ENCODE measurements at regions not wholly inside any gene's neighbourhood (a gene's known extent, or its start where the extent isn't known, plus 50 kb on each side); places are given as distances from the start of the nearest gene placed in this dataset.
"Not testable (repeated sequence)": the region's sequence is repeated elsewhere in the genome, so short reads cannot be mapped to it uniquely, and the experiment has no call there.

DNA sequence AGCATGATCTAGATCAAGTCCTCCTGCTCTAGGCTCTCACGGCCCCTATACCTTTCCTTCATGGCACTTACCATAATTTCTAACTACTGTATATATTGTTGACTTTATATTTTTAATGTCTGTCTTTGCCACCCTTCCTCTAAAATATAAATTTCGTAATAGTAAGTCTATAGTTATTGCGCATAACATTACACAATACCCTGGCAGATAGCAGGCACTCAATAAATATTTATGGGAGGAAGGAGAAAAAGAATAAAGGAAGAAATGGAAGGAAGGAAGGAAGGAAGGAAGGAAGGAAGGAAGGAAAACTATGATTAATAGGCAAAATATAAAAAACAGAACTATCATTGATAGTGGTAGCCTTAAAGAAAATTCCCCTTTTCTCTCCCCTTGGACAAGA is 190.3 kb upstream of the LMCD1 start:
- Histone ChIP-seq H2BK5ac (ENCODE audit: low read depth, low read length, poor library complexity) (no peak overlapping the region), H3K79me2 (ENCODE audit: control insufficient read depth, insufficient read depth, low read length, poor library complexity) (no peaks in the 10 kb centered on the region), H3K36me3 (ENCODE audit: control insufficient read depth in 1 of 2, insufficient read depth in 2 of 2, low read length in 2 of 2) (no peaks in the 10 kb centered on the region), H2AFZ (ENCODE audit: insufficient read depth, low read length, poor library complexity) (no peak overlapping the region), H3K14ac (ENCODE audit: low read length) (no peak overlapping the region), H3K4me1 (ENCODE audit: control insufficient read depth in 1 of 2, insufficient read depth in 2 of 2, low read length in 2 of 2) (no peaks in the 10 kb centered on the region), H2BK120ac (ENCODE audit: insufficient read depth, low read length, poor library complexity) (no peak overlapping the region), H3K79me1 (ENCODE audit: low read length) (no peaks in the 10 kb centered on the region), H3K23ac (ENCODE audit: low read length) (no peak overlapping the region), H3K4me3 (ENCODE audit: low read depth, low read length) (no peak overlapping the region), H3K9me3 (ENCODE audit: insufficient read depth, low read depth, low read length) (no peaks in the 10 kb centered on the region), H3K18ac (ENCODE audit: low read length) (no peak overlapping the region), H4K8ac (ENCODE audit: low read depth, low read length) (no peak overlapping the region), H3K27ac (ENCODE audit: low read depth, low read length) (no peak overlapping the region), H3K4ac (ENCODE audit: low read depth, low read length) (no peak overlapping the region), H4K12ac (ENCODE audit: low read depth, low read length) (no peak overlapping the region), H3K4me2 (ENCODE audit: low read length) (no peak overlapping the region), H2AK5ac (ENCODE audit: low read length) (no peak overlapping the region), H4K91ac (ENCODE audit: low read depth, low read length) (no peak overlapping the region), H3K27me3 (ENCODE audit: insufficient read depth, low read length) (no peaks in the 10 kb centered on the region), H3K9ac (ENCODE audit: low read length) (no peak overlapping the region), H2BK12ac (ENCODE audit: low read length) (no peak overlapping the region)
- WGBS (ENCODE audit: extremely low coverage, insufficient coverage, insufficient read length) = no CpG with 5 or more reads among the region's 3 CpGs
- no peak for DNase-seq

DNA sequence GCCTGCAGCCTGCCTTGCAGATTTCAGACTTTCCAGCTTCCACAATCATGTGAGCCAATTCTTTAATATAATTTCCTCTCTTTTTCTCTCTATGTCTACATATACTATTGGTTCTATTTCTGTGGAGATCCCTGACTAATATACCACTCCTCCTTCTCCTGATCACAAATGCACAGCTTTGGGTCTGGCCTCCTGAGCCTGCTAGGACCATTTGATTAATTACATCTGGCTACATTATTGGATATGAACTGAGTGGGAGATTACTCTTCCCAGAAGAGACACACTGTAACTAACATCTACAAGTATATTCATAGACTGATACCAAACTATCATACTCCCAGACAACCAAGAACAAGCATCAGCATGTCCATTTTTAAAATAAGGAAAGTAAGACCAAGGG is 188.9 kb upstream of the LMCD1 start:
- H2BK120ac ChIP-seq (ENCODE audit: insufficient read depth, low read length, poor library complexity) = no peak overlapping the region
- no peak for DNase-seq
- no peaks in the 10 kb centered on the region for H3K79me1 ChIP-seq (ENCODE audit: low read length)
- H4K12ac ChIP-seq (ENCODE audit: low read depth, low read length) = no peak overlapping the region
- H2BK5ac ChIP-seq (ENCODE audit: low read depth, low read length, poor library complexity) = no peak overlapping the region
- H3K9ac ChIP-seq (ENCODE audit: low read length) = no peak overlapping the region
- H2AFZ ChIP-seq (ENCODE audit: insufficient read depth, low read length, poor library complexity) = no peak overlapping the region
- H4K8ac ChIP-seq (ENCODE audit: low read depth, low read length) = no peak overlapping the region
- H3K14ac ChIP-seq (ENCODE audit: low read length) = no peak overlapping the region
- H3K18ac ChIP-seq (ENCODE audit: low read length) = no peak overlapping the region
- H2AK5ac ChIP-seq (ENCODE audit: low read length) = no peak overlapping the region
- H3K9me3 ChIP-seq (ENCODE audit: insufficient read depth, low read depth, low read length) = no peaks in the 10 kb centered on the region
- no peaks in the 10 kb centered on the region for H3K4me1 ChIP-seq (ENCODE audit: control insufficient read depth in 1 of 2, insufficient read depth in 2 of 2, low read length in 2 of 2)
- H3K4me3 ChIP-seq (ENCODE audit: low read depth, low read length) = no peak overlapping the region
- no peak overlapping the region for H3K23ac ChIP-seq (ENCODE audit: low read length)
- no peak overlapping the region for H3K4me2 ChIP-seq (ENCODE audit: low read length)
- H3K36me3 ChIP-seq (ENCODE audit: control insufficient read depth in 1 of 2, insufficient read depth in 2 of 2, low read length in 2 of 2) = no peaks in the 10 kb centered on the region
- H4K91ac ChIP-seq (ENCODE audit: low read depth, low read length) = no peak overlapping the region
- no peaks in the 10 kb centered on the region for H3K79me2 ChIP-seq (ENCODE audit: control insufficient read depth, insufficient read depth, low read length, poor library complexity)
- H3K27me3 ChIP-seq (ENCODE audit: insufficient read depth, low read length) = no peaks in the 10 kb centered on the region
- H3K27ac ChIP-seq (ENCODE audit: low read depth, low read length) = no peak overlapping the region
- no peak overlapping the region for H2BK12ac ChIP-seq (ENCODE audit: low read length)
- no peak overlapping the region for H3K4ac ChIP-seq (ENCODE audit: low read depth, low read length)

- H4K91ac ChIP-seq (ENCODE audit: low read depth, low read length) = no peak overlapping the region
- H3K36me3 ChIP-seq (ENCODE audit: control insufficient read depth in 1 of 2, insufficient read depth in 2 of 2, low read length in 2 of 2) = no peaks in the 10 kb centered on the region
- H2BK120ac ChIP-seq (ENCODE audit: insufficient read depth, low read length, poor library complexity) = no peak overlapping the region
- no peaks in the 10 kb centered on the region for H3K79me2 ChIP-seq (ENCODE audit: control insufficient read depth, insufficient read depth, low read length, poor library complexity)
- H3K9me3 ChIP-seq (ENCODE audit: insufficient read depth, low read depth, low read length) = no peaks in the 10 kb centered on the region
- H2BK5ac ChIP-seq (ENCODE audit: low read depth, low read length, poor library complexity) = no peak overlapping the region
- H2BK12ac ChIP-seq (ENCODE audit: low read length) = no peak overlapping the region
- no peak overlapping the region for H3K9ac ChIP-seq (ENCODE audit: low read length)
- no peaks in the 10 kb centered on the region for H3K4me1 ChIP-seq (ENCODE audit: control insufficient read depth in 1 of 2, insufficient read depth in 2 of 2, low read length in 2 of 2)
- H3K4ac ChIP-seq (ENCODE audit: low read depth, low read length) = no peak overlapping the region
- H3K27ac ChIP-seq (ENCODE audit: low read depth, low read length) = no peak overlapping the region
- no peak overlapping the region for H3K23ac ChIP-seq (ENCODE audit: low read length)
- no peaks in the 10 kb centered on the region for H3K79me1 ChIP-seq (ENCODE audit: low read length)
- H4K12ac ChIP-seq (ENCODE audit: low read depth, low read length) = no peak overlapping the region
- no peak overlapping the region for H2AK5ac ChIP-seq (ENCODE audit: low read length)
- no peak overlapping the region for H2AFZ ChIP-seq (ENCODE audit: insufficient read depth, low read length, poor library complexity)
- H3K27me3 ChIP-seq (ENCODE audit: insufficient read depth, low read length) = no peaks in the 10 kb centered on the region
- no peak overlapping the region for H3K18ac ChIP-seq (ENCODE audit: low read length)
- no peak for DNase-seq
- H3K4me2 ChIP-seq (ENCODE audit: low read length) = no peak overlapping the region
- WGBS (ENCODE audit: extremely low coverage, insufficient coverage, insufficient read length) = no CpG with 5 or more reads among the region's 5 CpGs
- H4K8ac ChIP-seq (ENCODE audit: low read depth, low read length) = no peak overlapping the region
- H3K4me3 ChIP-seq (ENCODE audit: low read depth, low read length) = no peak overlapping the region
- H3K14ac ChIP-seq (ENCODE audit: low read length) = no peak overlapping the region
These were observed 187.9 kb upstream of the LMCD1 start for GRCh38 chr3:8313560-8314267.

- H3K79me2 ChIP-seq (ENCODE audit: control insufficient read depth, insufficient read depth, low read length, poor library complexity); H3K4me2 ChIP-seq (ENCODE audit: low read length); H3K4me3 ChIP-seq (ENCODE audit: low read depth, low read length); H2BK5ac ChIP-seq (ENCODE audit: low read depth, low read length, poor library complexity); H3K9me3 ChIP-seq (ENCODE audit: insufficient read depth, low read depth, low read length); H2AFZ ChIP-seq (ENCODE audit: insufficient read depth, low read length, poor library complexity); H3K36me3 ChIP-seq (ENCODE audit: control insufficient read depth in 1 of 2, insufficient read depth in 2 of 2, low read length in 2 of 2); H3K27me3 ChIP-seq (ENCODE audit: insufficient read depth, low read length); H2BK12ac ChIP-seq (ENCODE audit: low read length); H4K12ac ChIP-seq (ENCODE audit: low read depth, low read length); H3K9ac ChIP-seq (ENCODE audit: low read length); H3K27ac ChIP-seq (ENCODE audit: low read depth, low read length); H2BK120ac ChIP-seq (ENCODE audit: insufficient read depth, low read length, poor library complexity); H3K4ac ChIP-seq (ENCODE audit: low read depth, low read length); H3K79me1 ChIP-seq (ENCODE audit: low read length); DNase-seq; H3K4me1 ChIP-seq (ENCODE audit: control insufficient read depth in 1 of 2, insufficient read depth in 2 of 2, low read length in 2 of 2); H3K14ac ChIP-seq (ENCODE audit: low read length); H2AK5ac ChIP-seq (ENCODE audit: low read length); H3K18ac ChIP-seq (ENCODE audit: low read length); H4K8ac ChIP-seq (ENCODE audit: low read depth, low read length); H4K91ac ChIP-seq (ENCODE audit: low read depth, low read length); H3K23ac ChIP-seq (ENCODE audit: low read length): not testable (repeated sequence)
- no CpG with 5 or more reads among the region's 3 CpGs for WGBS (ENCODE audit: extremely low coverage, insufficient coverage, insufficient read length)
These were observed 186.1 kb upstream of the LMCD1 start for GRCh38 chr3:8315526-8315925.

Measured in trophoblast cell (in vitro differentiated cells and primary cell).